ENCODE measurements at regions not wholly inside any gene's neighbourhood (a gene's known extent, or its start where the extent isn't known, plus 50 kb on each side); places are given as distances from the start of the nearest gene placed in this dataset.

- DNase-seq (ENCODE audit: low spot score), result peak; percentile 23
Observed at GRCh38 chr4:10204401-10205058, 87.9 kb upstream of the WDR1 start.

DNA sequence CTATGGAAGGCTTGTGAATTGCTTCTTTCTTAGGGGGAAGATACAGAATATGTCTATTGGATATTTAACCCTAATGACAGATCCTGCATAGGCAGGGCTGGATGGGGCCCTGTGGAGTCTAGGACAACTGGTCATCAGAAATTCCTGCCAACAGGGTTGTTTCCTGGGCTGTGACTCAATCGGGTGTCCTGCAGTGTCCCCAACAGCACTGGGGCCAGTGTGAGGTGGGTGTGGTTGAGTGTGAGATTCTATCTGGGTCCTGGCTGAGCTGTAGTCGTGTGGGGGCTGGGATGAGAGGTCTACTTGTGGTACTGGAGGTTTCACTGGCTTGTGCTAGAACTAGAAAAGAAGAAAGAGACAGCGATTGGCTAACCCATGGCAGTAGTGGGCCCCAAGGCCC lies 87.3 kb upstream of the WDR1 start:
- DNase-seq (ENCODE audit: low spot score), result peak; percentile 27

- peak; percentile 29 for DNase-seq (ENCODE audit: low spot score)
Observed at GRCh38 chr4:10201381-10202223, 85.0 kb upstream of the WDR1 start.

- DNase-seq (ENCODE audit: low spot score), result no peak
Observed at GRCh38 chr4:10200869-10201268, 84.3 kb upstream of the WDR1 start.

GRCh38 chr4:10198365-10198764 lies 81.8 kb upstream of the WDR1 start:
- peak; percentile 6 for DNase-seq (ENCODE audit: low spot score)

GRCh38 chr4:10197952-10198351 lies 81.4 kb upstream of the WDR1 start:
- no peak for DNase-seq (ENCODE audit: low spot score)

GRCh38 chr4:10196191-10196590 lies 79.6 kb upstream of the WDR1 start:
- DNase-seq (ENCODE audit: low spot score), result no peak

DNA sequence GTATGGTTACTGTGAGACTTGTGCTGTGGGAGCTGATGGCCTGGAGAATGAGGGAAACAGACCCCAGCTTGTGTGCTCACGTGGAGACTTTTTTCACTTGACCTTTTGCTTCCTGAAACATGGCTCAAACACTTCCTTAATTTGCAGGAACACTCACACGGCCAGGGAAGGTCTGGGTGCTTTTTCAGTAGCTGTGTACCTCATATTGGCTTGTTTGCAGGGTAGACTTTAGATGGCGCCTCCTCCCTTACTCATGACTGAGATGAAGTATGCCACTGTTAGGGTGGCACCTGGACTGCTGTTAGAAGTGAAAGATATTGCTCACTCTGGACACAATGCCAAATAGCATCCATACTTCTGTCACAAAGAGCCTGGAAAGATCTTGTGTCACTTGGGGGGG lies 75.7 kb upstream of the WDR1 start:
- peak; percentile 39 for DNase-seq (ENCODE audit: low spot score)

- no peak for DNase-seq (ENCODE audit: low spot score)
Observed at GRCh38 chr4:10188400-10189004, 71.9 kb upstream of the WDR1 start.

DNA sequence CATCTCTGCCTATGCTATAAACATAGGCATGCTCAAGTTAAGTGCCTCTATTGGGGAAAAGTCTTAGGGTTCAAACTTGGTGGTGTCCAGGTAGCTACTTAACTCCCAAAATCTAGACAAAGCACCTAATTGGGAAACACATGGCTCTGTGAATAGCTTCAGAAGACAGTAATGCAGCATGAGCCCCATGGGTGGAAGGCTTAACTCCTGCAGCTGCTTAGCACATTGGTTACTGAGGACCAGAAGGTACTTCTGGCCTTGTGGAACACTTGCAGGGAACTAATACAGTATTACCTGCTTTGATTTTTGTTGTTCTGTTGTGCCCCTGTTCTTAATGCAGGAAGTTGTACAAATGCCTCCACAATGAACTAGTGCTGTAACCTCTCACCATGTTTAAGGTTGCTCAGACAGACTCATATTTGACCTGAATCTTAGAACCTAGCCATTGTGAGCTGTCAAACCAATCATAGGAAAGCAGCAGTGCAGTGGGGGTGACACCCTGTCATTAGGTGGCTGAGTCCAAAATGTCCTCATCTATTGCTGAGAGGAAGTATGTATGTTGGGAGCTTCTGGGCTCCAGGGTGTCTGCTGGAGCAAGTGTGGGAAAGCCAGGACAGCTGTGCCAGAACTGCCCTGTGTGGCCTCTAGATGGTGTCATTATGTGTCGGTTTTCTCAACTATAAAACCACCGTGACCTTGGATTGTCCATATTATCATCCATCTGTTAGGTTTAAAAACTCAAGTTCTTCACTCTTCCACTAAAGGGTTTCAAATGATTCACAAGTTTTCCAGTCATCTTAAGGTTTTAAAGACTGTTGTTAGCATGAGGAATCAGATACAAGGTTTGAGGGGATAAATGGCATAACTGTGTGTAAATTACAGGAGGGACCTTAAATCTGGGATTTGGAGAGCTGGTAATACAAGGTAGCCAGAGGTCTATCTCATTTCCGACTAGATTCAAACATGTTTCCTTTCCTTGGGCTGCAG lies 69.9 kb upstream of the WDR1 start:
- no peak for DNase-seq (ENCODE audit: low spot score)

- DNase-seq (ENCODE audit: low spot score), result no peak
Observed at GRCh38 chr4:10185518-10186227, 69.1 kb upstream of the WDR1 start.

DNA sequence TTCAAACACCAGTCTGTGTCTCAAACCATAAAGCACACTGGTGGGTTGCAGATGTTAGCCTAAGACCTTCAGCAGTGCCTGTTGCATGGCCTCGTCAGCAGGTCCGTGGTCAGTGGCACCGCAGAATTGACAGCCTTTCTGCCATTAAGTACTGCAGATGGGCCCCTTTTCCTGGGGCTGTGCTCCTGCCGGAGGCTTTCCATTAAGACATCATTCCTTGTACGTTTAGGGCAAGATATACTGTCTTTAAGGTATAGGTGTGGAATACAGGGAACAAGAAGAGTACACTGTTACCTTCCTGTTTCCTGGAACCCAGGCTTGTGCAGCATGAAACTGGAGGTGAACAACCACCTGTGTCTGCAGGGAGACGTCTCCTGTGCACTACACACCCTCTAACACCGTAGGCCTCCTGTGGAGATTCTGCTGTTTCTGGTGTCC lies 67.9 kb upstream of the WDR1 start:
- no peak for DNase-seq (ENCODE audit: low spot score)

DNA sequence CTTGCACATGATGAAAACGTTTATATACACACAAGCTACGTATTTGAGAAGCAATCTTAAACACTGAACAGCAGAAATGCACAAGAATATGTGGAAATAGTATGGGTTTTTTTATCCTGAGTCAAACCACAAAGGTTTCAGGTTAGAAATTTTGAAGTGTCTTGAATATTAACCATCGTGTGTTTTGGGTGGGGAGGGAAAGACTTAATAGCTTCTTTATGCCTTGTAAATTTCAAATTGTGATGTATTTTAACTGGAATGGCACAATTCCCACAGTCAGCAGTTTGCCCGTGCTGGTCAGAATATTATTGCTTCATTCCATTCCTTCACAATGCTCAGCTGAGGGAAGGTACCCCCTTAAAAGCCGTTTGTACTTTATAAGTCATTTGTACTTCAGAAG lies 67.4 kb upstream of the WDR1 start:
- DNase-seq (ENCODE audit: low spot score), result no peak

DNA sequence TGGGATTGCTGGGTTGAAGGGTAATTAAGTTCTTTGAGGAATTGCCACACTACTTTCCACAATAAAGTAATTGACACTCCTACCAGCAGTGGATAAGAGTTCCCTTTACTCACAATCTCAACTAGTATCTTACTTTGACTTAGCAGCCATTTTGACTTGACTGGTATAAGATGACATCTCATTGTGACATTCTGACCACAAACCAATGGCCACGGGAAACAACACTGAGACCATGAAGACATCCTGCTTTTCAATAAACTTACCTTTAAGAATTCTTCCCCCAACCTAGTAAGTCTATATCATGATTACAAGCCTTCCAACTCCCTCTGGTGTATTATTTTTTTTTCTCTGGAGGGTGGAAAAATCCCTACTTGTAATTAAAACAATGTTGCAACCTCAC lies 66.9 kb upstream of the WDR1 start:
- no peak for DNase-seq (ENCODE audit: low spot score)

- DNase-seq (ENCODE audit: low spot score), result no peak
Observed at GRCh38 chr4:10182446-10183424, 66.1 kb upstream of the WDR1 start.

GRCh38 chr4:10181745-10182445 lies 65.3 kb upstream of the WDR1 start:
- DNase-seq (ENCODE audit: low spot score), result no peak

GRCh38 chr4:10180927-10181744 lies 64.5 kb upstream of the WDR1 start:
- no peak for DNase-seq (ENCODE audit: low spot score)

DNA sequence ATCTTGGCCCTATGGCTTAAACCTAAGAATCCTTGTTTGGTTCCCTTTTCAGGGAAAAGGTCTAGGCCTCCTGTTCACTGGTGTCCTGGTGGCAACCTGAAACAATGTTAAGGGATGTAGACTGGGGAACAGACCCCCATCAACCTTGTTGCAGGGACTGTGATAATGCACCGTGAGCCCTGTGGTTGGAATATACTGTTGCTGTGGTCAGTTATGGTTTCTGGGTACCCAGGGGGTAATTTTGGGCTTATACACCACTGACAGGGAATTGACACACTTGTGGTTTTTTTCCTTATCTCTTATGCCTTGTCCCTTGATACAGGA lies 64.0 kb upstream of the WDR1 start:
- no peak for DNase-seq (ENCODE audit: low spot score)
